Fibroblast of lung (primary cell): ENCODE measurements at regions not wholly inside any gene's neighbourhood (a gene's known extent, or its start where the extent isn't known, plus 50 kb on each side); places are given as distances from the start of the nearest gene placed in this dataset.

ENCODE experiments used
- CTCF ChIP-seq, 2 donors: IDR thresholded peaks in 1 of 2; conservative IDR thresholded peaks in 1 of 2; 1 replicate in 1 of 2; 2 replicates in 1 of 2; pipeline ENCODE4 v1.5.1; 2011 to 2012; ENCODE audit warnings: low read length in 2 of 2, control low read depth in 1 of 2, inconsistent platforms in 1 of 2, low read depth in 1 of 2, mild to moderate bottlenecking in 1 of 2
- EZH2 ChIP-seq: IDR thresholded peaks from 2 replicates; pipeline ENCODE4 v1.5.1; 2012; ENCODE audit warnings: low read length, control low read depth, mild to moderate bottlenecking; ENCODE audit errors: missing control alignments

GRCh38 chr7:155178096-155178495 is 108.0 kb downstream of the HTR5A start:
- TF ChIP-seq CTCF (conservative IDR thresholded peaks at IDR 0.05 in 1 of 2, IDR thresholded peaks at IDR 0.05 in 1 of 2; ENCODE audit: low read depth in 1 of 2, low read length in 2 of 2) (no peak), EZH2 (no peak)
